Daoy (cell line): ENCODE measurements at regions not wholly inside any gene's neighbourhood (a gene's known extent, or its start where the extent isn't known, plus 50 kb on each side); places are given as distances from the start of the nearest gene placed in this dataset.
"Not testable (repeated sequence)": the region's sequence is repeated elsewhere in the genome, so short reads cannot be mapped to it uniquely, and the experiment has no call there.

ENCODE experiments used
- DNase-seq: peaks from one replicate; pipeline ENCODE4 v3.0.0-alpha.2; 2015; ENCODE audit warnings: low read depth

- DNase-seq = no peak
Observed at GRCh38 chr3:6425289-6425820, 435.6 kb upstream of the GRM7 start.

GRCh38 chr3:6428276-6428675 is 432.6 kb upstream of the GRM7 start:
- not testable (repeated sequence) for DNase-seq

DNA sequence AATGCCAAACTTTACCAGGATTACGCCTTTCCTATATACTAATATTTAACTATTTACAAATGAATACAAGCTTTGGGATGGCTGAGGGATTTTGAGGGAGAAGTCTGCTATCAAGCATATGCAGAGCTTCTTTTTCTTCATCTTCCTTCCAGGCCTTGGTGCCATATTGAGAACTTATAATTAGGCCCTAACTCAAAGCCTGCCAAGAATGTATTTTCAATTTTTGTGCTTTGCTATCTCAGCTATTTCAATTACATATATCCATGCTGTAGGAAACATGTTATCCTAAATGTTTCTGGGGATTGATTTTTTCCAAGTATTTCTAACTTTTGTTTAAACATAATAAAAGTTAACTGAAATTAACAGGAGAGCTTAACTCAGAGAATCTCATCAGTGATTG is 425.0 kb upstream of the GRM7 start:
- no peak for DNase-seq

- DNase-seq = no peak
Observed at GRCh38 chr3:6437631-6438030, 423.3 kb upstream of the GRM7 start.

GRCh38 chr3:6438031-6438430 is 422.9 kb upstream of the GRM7 start:
- DNase-seq = no peak

- DNase-seq = no peak
Observed at GRCh38 chr3:6439226-6439625, 421.7 kb upstream of the GRM7 start.

GRCh38 chr3:6439824-6440223 is 421.1 kb upstream of the GRM7 start:
- DNase-seq = no peak

DNA sequence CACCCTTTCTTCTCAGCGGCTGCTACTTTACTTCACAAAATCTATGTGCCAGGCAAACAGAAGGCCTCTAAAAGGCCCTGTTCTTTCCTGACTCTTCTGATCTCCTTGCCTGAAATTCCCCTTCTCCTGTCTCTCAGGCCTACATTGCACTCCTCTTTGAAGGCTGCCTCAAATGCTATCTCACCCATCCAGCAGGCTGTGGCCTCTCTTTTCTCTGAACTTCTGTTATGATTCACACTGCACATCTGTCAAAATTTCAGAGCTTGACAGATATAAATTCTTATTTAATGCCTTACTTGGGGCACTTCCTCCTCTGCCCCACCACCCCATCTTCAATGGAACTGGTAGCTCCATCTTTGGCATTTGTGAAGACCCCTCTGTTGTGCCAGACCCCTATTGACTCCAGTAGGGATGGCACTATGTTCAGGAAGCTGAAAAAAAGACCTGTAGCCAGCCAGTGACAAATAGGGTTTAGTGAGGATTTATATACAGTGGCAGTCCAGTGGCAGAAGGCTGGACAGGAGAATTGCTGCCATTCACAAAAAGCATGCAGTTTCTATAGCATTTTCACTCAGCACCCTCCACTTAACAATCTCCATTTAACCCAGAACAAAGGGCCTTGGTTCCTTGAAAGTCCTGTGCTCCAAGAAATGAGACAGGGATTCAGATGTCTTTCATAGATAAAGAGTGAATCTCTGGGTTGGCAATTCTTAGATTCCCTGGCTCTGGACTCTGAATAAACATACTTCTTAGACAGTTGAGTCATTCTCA is 415.8 kb upstream of the GRM7 start:
- no peak for DNase-seq

DNA sequence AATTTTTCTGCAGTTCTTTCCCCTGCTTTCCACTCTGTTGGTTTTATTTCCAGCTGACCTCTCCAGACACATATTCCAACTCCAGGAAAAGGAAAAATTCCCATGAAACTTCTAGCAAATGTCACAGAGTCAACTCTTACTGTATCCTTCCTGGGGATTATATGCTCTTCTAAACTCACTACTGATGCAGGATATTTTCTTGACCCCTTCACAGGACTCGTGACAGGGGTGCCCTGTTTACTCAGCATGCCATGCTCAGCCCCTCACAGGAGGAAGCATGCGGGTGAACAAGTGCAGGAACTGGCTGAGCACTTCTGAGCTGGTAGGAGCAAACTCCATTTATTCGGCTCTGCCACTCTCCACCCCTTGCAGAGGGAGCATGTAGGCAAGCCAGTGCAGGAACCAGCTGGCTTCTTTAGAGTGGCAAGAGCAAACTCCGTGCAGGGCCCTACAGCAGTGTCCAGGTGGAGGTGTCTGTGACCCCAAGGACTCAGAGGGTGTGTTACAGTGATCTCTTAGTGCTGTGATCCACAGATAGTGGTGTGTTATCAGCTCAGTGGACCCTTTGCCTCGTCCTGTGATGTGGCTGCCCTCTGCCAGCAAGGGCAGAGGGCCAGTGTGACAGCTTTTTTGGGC is 413.6 kb upstream of the GRM7 start:
- DNase-seq = no peak

DNA sequence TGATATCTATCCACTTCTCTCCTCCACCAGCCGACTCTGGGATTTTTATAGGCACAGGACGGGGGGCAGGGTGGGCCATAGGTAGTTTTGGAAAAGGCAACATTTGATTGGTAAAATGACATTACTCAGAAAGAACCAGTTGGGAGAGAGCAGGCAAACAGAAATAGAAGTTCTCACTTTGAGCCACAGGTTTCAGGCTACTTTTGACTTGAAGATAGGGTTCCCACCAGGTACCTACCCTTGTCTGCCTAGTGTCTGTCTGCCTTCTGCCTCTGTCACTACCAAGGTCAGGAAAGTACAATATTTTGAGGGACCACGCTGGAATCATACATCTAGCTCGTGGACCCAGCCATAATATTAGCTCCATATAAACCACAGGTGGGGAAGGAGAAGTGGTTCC is 412.9 kb upstream of the GRM7 start:
- no peak for DNase-seq

- DNase-seq = no peak
Observed at GRCh38 chr3:6449099-6449498, 411.8 kb upstream of the GRM7 start.

- DNase-seq = no peak
Observed at GRCh38 chr3:6452974-6453373, 407.9 kb upstream of the GRM7 start.

DNA sequence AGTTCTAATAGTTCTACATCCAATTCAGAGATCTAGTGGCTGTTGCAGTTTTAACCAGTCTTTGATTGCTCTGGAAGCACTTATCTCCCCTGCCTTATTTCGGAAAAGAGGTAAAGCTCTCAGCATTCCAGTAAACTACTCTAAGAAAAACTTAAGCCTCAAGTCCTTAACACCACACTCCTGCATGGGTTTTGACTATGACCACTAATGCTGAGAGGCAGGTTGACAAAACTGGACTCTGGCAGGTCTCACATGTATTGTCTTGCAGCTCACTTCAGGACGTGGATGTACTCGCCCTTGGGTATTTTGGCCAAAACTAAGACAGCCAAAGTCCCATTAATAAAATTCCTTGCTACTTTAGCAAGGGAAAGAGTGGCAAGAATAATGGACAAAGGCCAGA is 405.9 kb upstream of the GRM7 start:
- DNase-seq = no peak

DNA sequence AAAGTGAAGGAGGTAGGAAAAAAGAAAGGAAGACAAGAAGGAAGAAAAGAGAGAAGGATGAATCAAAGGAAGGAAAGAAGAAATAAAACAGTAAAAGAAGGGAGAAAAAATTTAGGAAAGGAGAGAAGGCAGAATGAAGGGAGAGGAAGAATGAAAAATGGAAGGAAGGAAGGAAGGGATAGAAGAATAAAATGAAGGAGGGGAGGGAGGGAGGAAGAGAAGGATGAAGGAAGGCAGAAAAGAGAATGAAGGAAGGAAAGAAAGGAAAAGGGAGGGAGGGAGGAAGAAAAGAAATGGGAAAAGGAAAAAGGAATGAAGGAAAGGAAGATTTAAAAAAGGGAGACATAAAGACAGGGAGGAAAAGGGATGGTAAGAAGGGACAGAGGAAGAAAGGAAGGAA is 393.7 kb upstream of the GRM7 start:
- DNase-seq = no peak

DNA sequence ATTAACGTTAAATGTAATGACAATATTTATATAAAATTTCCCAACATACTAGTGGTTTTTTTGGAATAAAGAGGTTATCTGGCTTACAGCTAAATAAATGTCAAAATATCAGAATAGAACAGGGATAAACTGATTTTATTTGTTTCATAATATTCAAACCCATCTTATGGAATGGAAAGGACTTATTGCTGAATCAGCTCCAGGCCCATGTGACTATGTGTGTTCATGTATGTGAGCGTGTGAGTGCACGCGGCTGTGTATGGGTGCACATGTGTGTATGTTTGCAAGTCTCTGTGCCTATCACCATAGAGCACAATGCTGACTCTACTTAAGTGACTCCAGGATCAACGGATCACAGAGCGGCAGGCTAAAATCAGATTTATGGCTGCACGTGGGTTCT is 392.3 kb upstream of the GRM7 start:
- DNase-seq = no peak

DNA sequence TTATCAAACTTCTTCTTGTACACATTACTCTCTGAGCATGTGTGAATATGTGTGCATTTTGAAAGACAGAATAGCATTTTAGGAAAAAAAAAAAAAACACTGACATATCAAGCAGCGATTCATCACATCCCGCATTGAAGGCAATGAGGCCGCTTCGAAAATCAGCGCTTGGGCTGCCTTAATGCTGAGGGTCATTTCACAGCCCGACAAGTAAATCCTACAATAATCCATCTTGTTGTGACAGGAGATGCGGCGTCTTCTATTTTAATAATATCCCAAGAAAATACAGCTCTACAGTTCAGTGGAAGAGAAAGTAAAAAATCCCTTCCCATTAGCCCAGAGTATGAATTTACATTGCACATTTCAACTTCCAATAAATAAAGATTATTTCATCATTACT is 389.2 kb upstream of the GRM7 start:
- no peak for DNase-seq

GRCh38 chr3:6490487-6491327 is 370.2 kb upstream of the GRM7 start:
- not testable (repeated sequence) for DNase-seq

DNA sequence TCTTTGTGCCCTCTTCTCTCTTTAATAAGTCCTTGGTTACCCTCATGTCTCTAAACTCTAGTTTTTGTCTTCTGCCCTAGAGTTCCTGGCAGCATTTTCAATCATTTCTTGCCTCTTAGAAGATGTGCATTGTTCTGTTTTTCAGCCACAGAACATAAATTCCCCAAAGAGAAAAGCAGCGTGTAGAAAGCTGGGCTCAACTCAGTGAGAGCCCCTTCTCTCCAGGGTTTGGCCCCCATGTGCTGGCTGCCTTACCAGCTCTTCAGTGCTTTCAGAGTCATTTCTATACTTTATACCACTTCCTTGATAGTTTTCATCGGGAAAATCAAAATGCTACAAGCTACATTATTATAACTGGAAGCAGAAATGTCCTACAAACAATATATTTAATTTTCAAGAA is 369.1 kb upstream of the GRM7 start:
- no peak for DNase-seq

DNA sequence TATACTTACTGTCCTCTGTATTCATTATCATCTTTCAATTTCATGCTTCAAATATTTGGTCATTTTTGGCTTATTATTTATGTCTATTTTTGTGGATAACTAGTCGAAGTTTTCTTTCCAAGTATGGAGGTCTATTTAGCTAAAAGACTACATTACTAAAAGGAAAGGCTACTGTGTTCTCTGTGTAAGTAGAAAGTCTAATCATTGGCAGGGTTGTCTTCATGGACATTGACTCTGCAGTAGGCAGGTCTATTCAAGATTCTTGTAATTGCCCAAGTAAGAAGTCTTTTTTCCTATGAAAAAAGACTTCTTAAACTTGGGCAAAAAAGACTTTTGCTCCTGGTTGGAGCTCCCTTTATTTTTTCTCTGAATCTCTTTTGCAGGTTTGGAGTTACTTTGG is 368.6 kb upstream of the GRM7 start:
- no peak for DNase-seq

GRCh38 chr3:6498944-6499343 is 362.0 kb upstream of the GRM7 start:
- not testable (repeated sequence) for DNase-seq

- no peak for DNase-seq
Observed at GRCh38 chr3:6504347-6504746, 356.6 kb upstream of the GRM7 start.

GRCh38 chr3:6504834-6505233 is 356.1 kb upstream of the GRM7 start:
- DNase-seq = no peak

DNA sequence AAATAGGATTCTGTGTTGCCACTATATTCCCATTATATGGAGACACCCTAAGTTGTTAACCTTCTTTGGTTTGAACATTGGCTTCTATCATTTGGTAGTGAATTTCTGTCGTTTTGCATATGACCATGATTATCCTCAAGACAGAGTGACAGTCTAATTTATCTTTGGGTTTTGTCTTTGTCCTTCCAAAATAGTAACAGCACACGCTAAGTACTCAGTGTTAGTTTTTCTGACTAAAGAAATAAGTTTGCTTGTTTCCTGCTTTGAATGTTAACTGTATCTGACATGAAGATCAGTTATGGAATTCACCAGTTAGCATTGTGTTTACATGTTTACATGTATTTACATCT is 352.5 kb upstream of the GRM7 start:
- no peak for DNase-seq
